ENCODE measurements at regions not wholly inside any gene's neighbourhood (a gene's known extent, or its start where the extent isn't known, plus 50 kb on each side); places are given as distances from the start of the nearest gene placed in this dataset.

GRCh38 chr13:93118081-93118615, 108.5 kb upstream of the GPC6 start:
- no peak for TF ChIP-seq CTCF (IDR thresholded peaks at IDR 0.05; ENCODE audit: extremely low read depth, insufficient read depth, missing control alignments)
- DNase-seq (ENCODE audit: low spot score), result no peak
- in situ Hi-C loops (cut with MboI; ENCODE audit: low pct_unique_long_range_greater_than_20kb, low sequenced_read_pairs, unreplicated experiment), result no loop called here

- no peak for TF ChIP-seq CTCF (IDR thresholded peaks at IDR 0.05; ENCODE audit: extremely low read depth, insufficient read depth, missing control alignments)
- in situ Hi-C loops (cut with MboI; ENCODE audit: low pct_unique_long_range_greater_than_20kb, low sequenced_read_pairs, unreplicated experiment), result no loop called here
- no peak for DNase-seq (ENCODE audit: low spot score)
Observed at GRCh38 chr13:93140912-93141311, 85.7 kb upstream of the GPC6 start.

- DNase-seq (ENCODE audit: low spot score), result no peak
- TF ChIP-seq CTCF (IDR thresholded peaks at IDR 0.05; ENCODE audit: extremely low read depth, insufficient read depth, missing control alignments), result no peak
- in situ Hi-C loops (cut with MboI; ENCODE audit: low pct_unique_long_range_greater_than_20kb, low sequenced_read_pairs, unreplicated experiment), result no loop called here
Observed at GRCh38 chr13:93144031-93144430, 82.6 kb upstream of the GPC6 start.

- in situ Hi-C loops (cut with MboI; ENCODE audit: low pct_unique_long_range_greater_than_20kb, low sequenced_read_pairs, unreplicated experiment), result no loop called here
- no peak for TF ChIP-seq CTCF (IDR thresholded peaks at IDR 0.05; ENCODE audit: extremely low read depth, insufficient read depth, missing control alignments)
- no peak for DNase-seq (ENCODE audit: low spot score)
Observed at GRCh38 chr13:93145199-93145598, 81.4 kb upstream of the GPC6 start.

- no peak for TF ChIP-seq CTCF (IDR thresholded peaks at IDR 0.05; ENCODE audit: extremely low read depth, insufficient read depth, missing control alignments)
- in situ Hi-C loops (cut with MboI; ENCODE audit: low pct_unique_long_range_greater_than_20kb, low sequenced_read_pairs, unreplicated experiment), result no loop called here
- DNase-seq (ENCODE audit: low spot score), result no peak
Observed at GRCh38 chr13:93146584-93147297, 79.9 kb upstream of the GPC6 start.

- no peak for TF ChIP-seq CTCF (IDR thresholded peaks at IDR 0.05; ENCODE audit: extremely low read depth, insufficient read depth, missing control alignments)
- in situ Hi-C loops (cut with MboI; ENCODE audit: low pct_unique_long_range_greater_than_20kb, low sequenced_read_pairs, unreplicated experiment), result no loop called here
- no peak for DNase-seq (ENCODE audit: low spot score)
Observed at GRCh38 chr13:93147298-93147645, 79.3 kb upstream of the GPC6 start.
